ENCODE measurements at regions not wholly inside any gene's neighbourhood (a gene's known extent, or its start where the extent isn't known, plus 50 kb on each side); places are given as distances from the start of the nearest gene placed in this dataset.

- TF ChIP-seq CTCF (IDR thresholded peaks at IDR 0.05) (no peak), POLR2A (IDR thresholded peaks at IDR 0.05) (no peak)
- Histone ChIP-seq H3K27ac (no peak overlapping the region), H3K4me1 (no peaks in the 10 kb centered on the region), H3K27me3 (peaks cover 0 to 18% (median 0%) of the 10 kb centered on the region in 4 donors), H3K9me3 (no peaks in the 10 kb centered on the region), H3K4me3 (no peak overlapping the region), H3K36me3 (no peaks in the 10 kb centered on the region)
- DNase-seq: no peak
- WGBS, 2 donors: 50 to 73% methylated on average over 2 of the region's 2 CpGs
- intact Hi-C loops (cut with DNase I): no loop called here
Observed at GRCh38 chr7:155981703-155982102, 169.4 kb upstream of the SHH start.

- no peak overlapping the region for H3K27ac ChIP-seq
- TF ChIP-seq POLR2A (IDR thresholded peaks at IDR 0.05) (no peak), CTCF (IDR thresholded peaks at IDR 0.05) (no peak)
- no peaks in the 10 kb centered on the region for H3K36me3 ChIP-seq
- intact Hi-C loops (cut with DNase I): no loop called here
- no peaks in the 10 kb centered on the region for H3K4me1 ChIP-seq
- no peak for DNase-seq
- peaks cover 0 to 18% (median 0%) of the 10 kb centered on the region in 4 donors for H3K27me3 ChIP-seq
- H3K4me3 ChIP-seq: no peak overlapping the region
- no peaks in the 10 kb centered on the region for H3K9me3 ChIP-seq
- 77 to 86% methylated on average over 8 of the region's 10 CpGs for WGBS, 2 donors
Observed at GRCh38 chr7:155980841-155981240, 168.6 kb upstream of the SHH start.

- TF ChIP-seq POLR2A (IDR thresholded peaks at IDR 0.05): no peak
- TF ChIP-seq CTCF (IDR thresholded peaks at IDR 0.05): no peak
- 84 to 88% methylated on average over 7 to 12 of the region's 12 CpGs for WGBS, 2 donors
- H3K36me3 ChIP-seq: no peaks in the 10 kb centered on the region
- intact Hi-C loops (cut with DNase I): no loop called here
- no peak overlapping the region for H3K27ac ChIP-seq
- H3K9me3 ChIP-seq: no peaks in the 10 kb centered on the region
- no peaks in the 10 kb centered on the region for H3K4me1 ChIP-seq
- no peak for DNase-seq
- no peak overlapping the region for H3K4me3 ChIP-seq
- H3K27me3 ChIP-seq: peaks cover 0 to 18% (median 0%) of the 10 kb centered on the region in 4 donors
Observed at GRCh38 chr7:155979994-155980393, 167.7 kb upstream of the SHH start.

- no peak for DNase-seq
- Histone ChIP-seq H3K4me3 (no peak overlapping the region), H3K27me3 (peaks cover 0 to 16% (median 0%) of the 10 kb centered on the region in 4 donors), H3K27ac (no peak overlapping the region), H3K36me3 (no peaks in the 10 kb centered on the region), H3K9me3 (no peaks in the 10 kb centered on the region), H3K4me1 (no peaks in the 10 kb centered on the region)
- intact Hi-C loops (cut with DNase I): no loop called here
- TF ChIP-seq CTCF (IDR thresholded peaks at IDR 0.05): no peak
- WGBS, 2 donors: 49 to 88% methylated on average over 2 to 4 of the region's 4 CpGs
Observed at GRCh38 chr7:155979566-155979965, 167.3 kb upstream of the SHH start.

- no peak overlapping the region for H3K27ac ChIP-seq
- no peak overlapping the region for H3K4me3 ChIP-seq
- no peaks in the 10 kb centered on the region for H3K4me1 ChIP-seq
- TF ChIP-seq CTCF (IDR thresholded peaks at IDR 0.05): no peak
- TF ChIP-seq POLR2A (IDR thresholded peaks at IDR 0.05): no peak
- no peak for DNase-seq
- H3K36me3 ChIP-seq: no peaks in the 10 kb centered on the region
- H3K27me3 ChIP-seq: peaks cover 0 to 27% (median 0%) of the 10 kb centered on the region in 4 donors
- 70 to 83% methylated on average over 5 to 6 of the region's 7 CpGs for WGBS, 2 donors
- intact Hi-C loops (cut with DNase I): no loop called here
- H3K9me3 ChIP-seq: no peaks in the 10 kb centered on the region
Observed at GRCh38 chr7:155975490-155975889, 163.2 kb upstream of the SHH start.

Data from esophagus squamous epithelium (tissue), 5 donors.